HG03196 (cell line): ENCODE measurements at regions not wholly inside any gene's neighbourhood (a gene's known extent, or its start where the extent isn't known, plus 50 kb on each side); places are given as distances from the start of the nearest gene placed in this dataset.

Source experiments
- ATAC-seq: cut with Tn5 transposase; IDR thresholded peaks from one replicate; pipeline ENCODE4 v1.9.1; 2021; ENCODE audit not compliant: unreplicated experiment

GRCh38 chr4:41426539-41426938, 111.4 kb upstream of the LIMCH1 start:
- ATAC-seq, result no peak

DNA sequence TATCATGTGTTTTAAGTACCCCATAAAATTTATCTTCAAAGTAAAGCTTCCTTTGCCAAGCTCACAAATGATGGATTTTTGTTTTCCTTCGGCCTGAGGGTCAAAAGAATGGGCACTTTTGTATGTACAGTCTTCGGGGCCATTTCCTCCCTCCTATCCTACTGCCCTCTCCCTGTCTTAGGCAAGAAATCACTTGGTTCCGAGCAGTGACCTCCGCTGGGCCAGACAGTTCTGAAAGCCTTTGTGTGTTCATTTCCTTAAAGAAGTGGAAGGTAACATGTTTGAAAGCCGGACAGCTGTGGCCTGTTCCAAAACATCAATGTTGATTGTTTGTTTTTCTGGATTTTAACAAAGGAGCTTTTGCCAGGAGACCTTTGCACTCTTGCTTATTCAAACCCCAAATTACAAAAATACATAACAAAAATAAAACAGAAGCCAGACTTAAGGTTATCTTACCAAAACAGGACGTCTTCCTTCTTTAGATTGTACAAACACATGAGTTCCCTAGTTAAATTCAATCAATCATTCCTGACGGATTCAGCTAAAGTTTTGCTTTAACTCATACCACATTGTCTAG, 110.6 kb upstream of the LIMCH1 start:
- no peak for ATAC-seq

- no peak for ATAC-seq
Measured at GRCh38 chr4:41427931-41428600, 109.9 kb upstream of the LIMCH1 start.

GRCh38 chr4:41428601-41429279, 109.2 kb upstream of the LIMCH1 start:
- ATAC-seq, result no peak

DNA sequence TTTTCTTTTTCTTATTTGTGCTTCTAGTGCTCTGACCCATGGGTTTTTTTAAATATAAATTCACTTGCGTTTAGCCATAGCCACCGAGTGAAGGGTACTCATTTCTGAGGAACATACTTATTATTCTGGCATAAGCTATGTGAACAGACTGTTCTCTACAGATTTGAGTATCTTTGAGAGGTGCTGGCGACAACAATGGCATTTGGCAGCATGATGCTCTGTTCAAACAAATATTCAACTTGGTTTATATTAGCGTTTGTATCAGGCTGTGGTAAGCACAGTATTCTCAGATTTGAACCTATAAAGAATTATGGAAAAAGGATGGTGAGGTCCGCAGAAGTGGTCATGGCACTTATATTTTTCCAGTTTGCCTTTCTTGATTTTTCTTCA, 108.7 kb upstream of the LIMCH1 start:
- ATAC-seq, result no peak

GRCh38 chr4:41430792-41431191, 107.2 kb upstream of the LIMCH1 start:
- no peak for ATAC-seq

DNA sequence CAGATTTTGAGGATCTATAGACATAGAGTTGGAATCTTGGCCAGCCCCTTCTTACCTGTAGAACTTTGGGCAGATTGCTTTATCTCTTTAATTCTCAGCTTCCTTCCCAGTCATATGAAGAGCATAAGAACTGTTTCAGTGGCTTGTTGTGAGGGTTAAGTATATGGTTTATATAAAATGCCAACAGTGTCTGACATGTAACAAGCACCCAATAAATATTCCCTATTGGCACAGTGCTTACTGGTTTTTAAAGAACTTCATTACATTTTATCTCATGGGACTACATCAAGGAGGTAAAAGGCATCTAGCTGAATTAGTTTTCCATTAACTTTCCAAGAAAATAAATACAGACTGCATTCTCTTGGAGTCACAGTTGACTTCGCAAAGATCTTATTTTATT, 106.7 kb upstream of the LIMCH1 start:
- no peak for ATAC-seq

- no peak for ATAC-seq
Measured at GRCh38 chr4:41432219-41432618, 105.7 kb upstream of the LIMCH1 start.

GRCh38 chr4:41432881-41433280, 105.1 kb upstream of the LIMCH1 start:
- no peak for ATAC-seq

DNA sequence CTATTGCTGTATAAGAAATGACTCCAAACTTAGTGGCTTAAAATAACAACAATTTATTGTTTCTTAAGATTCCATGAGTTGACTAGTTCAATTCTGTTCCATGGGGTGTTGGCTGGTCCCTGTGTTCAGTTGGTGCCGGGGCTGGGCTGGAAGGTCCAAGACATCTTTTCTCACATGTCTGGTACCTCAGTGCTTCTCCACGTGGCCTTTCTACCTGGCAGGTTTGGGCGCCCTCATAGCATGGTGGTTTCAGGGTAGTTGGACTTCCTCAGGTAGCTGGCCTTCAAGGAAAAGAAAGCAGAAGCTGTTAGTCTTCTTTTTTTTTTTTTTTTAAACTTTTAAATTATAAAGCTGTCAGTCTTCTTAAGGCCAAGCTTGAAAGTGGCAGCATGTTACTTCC, 104.6 kb upstream of the LIMCH1 start:
- no peak for ATAC-seq

- no peak for ATAC-seq
Measured at GRCh38 chr4:41435510-41435909, 102.4 kb upstream of the LIMCH1 start.

DNA sequence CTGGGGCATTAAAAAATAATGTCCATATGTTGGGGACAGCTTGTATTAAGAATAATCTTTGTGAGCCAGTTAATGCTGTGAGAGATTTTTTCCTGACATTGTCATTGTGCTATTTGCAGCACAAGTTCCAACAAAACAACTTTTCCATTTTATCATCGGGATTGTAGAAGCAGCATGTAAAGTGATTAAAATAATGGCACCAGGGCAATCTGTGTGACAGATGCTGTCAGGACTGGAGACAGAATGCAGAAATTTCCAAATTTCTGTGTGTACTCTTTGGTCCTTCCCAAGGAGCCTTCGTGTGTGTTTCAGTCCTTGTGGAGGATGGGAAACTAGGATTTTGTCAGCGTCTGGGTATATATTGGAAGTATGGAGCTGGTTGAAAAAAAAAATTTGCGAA, 101.5 kb upstream of the LIMCH1 start:
- no peak for ATAC-seq

GRCh38 chr4:41437111-41437536, 100.8 kb upstream of the LIMCH1 start:
- peak; percentile 48 for ATAC-seq

- ATAC-seq, result no peak
Measured at GRCh38 chr4:41438931-41439297, 99.0 kb upstream of the LIMCH1 start.

GRCh38 chr4:41442810-41443209, 95.1 kb upstream of the LIMCH1 start:
- ATAC-seq, result no peak

- ATAC-seq, result no peak
Measured at GRCh38 chr4:41443340-41444079, 94.4 kb upstream of the LIMCH1 start.

- ATAC-seq, result no peak
Measured at GRCh38 chr4:41446391-41446790, 91.6 kb upstream of the LIMCH1 start.

DNA sequence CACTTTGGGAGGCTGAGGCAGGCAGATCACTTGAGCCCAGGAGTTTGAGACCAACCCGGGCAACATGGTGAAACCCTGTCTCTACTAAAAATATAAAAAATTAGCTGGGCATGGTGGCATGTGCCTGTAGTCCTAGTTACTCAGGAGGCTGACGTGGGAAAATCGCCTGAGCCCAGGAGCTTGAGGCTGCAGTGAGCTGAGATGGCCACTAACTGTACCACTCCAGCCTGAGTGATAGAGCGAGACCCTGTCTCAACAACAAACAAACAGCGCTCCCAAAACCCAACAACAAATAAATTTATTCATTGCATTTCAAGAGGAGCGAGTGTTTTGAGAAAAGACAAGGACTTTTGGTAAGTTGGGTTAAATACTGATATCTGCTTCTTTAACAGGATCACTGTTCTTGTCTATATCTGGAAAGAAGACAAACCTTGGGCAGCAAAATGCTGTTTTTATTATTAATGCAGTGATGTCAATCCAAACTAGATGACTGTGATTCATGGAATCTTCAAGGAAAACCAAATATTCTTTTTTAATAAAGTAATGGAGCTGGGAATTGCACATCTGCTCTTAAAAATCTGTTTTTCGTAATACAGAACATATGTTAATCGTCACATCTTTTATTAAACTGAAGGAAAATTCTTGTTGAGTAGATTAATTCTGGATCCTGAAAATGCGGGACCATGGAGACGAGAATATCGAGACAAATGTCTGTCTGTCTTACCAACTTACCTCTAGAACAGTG, 90.8 kb upstream of the LIMCH1 start:
- ATAC-seq, result no peak

DNA sequence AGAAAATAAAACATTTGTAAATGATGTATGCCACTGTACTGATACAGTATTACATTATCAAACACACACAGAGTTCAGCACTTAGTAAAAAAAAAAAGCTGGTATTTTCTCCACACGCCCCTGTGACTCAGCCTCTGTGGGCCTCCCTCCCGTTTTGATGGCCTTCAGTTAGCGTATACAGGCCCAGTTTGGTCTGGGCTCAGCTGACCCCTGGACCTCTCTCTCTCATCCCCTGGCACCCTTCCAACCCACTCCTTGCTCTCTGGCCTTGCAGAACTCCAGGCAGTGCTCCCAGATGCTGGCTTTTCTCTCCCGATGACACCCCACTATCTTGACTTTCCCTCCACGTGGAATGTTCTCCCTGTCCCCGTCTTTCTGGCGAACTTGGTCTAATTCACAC, 89.0 kb upstream of the LIMCH1 start:
- no peak for ATAC-seq

- no peak for ATAC-seq
Measured at GRCh38 chr4:41451961-41452360, 86.0 kb upstream of the LIMCH1 start.
